ENCODE measurements at regions not wholly inside any gene's neighbourhood (a gene's known extent, or its start where the extent isn't known, plus 50 kb on each side); places are given as distances from the start of the nearest gene placed in this dataset.

DNA sequence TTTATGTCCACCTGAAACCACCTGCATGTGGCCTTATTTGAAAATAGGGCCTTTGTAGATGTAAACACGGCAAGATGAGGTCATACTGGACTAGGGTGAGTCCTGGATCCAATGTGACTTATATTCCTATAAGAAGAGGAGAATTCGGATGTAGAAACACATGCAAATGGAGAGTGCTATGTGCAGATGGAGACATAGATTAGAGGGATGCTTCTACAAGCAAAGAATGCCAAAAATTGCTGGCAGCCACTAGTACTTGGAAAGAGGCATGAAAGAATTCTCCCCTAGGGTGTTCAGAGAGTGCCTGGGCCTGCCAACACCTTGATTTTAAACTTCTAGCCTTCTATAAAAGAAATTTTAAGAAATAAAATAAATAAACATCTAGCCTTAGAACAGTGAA, 226.1 kb downstream of the RFC3 start:
- no peaks in the 10 kb centered on the region for H3K27me3 Mint-ChIP-seq
- H3K36me3 Mint-ChIP-seq (ENCODE audit: insufficient read depth): no peaks in the 10 kb centered on the region
- no peak for ATAC-seq (replicated peaks)
- H3K9me3 Mint-ChIP-seq: no peaks in the 10 kb centered on the region
- H3K27ac Mint-ChIP-seq: no peak overlapping the region
- no peak overlapping the region for H3K4me3 Mint-ChIP-seq
- H3K4me1 Mint-ChIP-seq (ENCODE audit: low read depth in 2 of 2): no peaks in the 10 kb centered on the region
- no peak for DNase-seq

DNA sequence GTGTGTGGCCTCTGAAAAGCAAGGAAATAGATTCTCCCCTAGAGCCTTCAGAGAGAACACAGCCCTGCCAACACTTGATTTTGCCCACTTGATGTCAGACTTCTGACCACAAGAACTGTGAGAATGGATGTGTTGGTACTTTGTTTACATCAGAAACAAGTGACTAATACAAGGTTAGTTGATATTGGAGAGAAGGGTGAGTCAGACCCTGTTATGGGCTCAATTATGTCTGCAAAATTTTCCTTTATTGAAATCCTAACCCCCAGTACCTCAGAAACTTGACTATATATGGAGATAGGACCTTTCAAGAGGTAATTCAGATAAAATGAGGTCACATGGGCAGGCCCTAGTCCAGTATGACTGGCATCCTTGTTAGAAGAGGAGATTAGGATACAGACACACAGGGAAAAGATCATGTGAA, 226.7 kb downstream of the RFC3 start:
- no peaks in the 10 kb centered on the region for H3K27me3 Mint-ChIP-seq
- no peaks in the 10 kb centered on the region for H3K36me3 Mint-ChIP-seq (ENCODE audit: insufficient read depth)
- no peak for ATAC-seq (replicated peaks)
- H3K4me1 Mint-ChIP-seq (ENCODE audit: low read depth in 2 of 2): no peaks in the 10 kb centered on the region
- DNase-seq: no peak
- no peak overlapping the region for H3K27ac Mint-ChIP-seq
- no peak overlapping the region for H3K4me3 Mint-ChIP-seq
- no peaks in the 10 kb centered on the region for H3K9me3 Mint-ChIP-seq

DNA sequence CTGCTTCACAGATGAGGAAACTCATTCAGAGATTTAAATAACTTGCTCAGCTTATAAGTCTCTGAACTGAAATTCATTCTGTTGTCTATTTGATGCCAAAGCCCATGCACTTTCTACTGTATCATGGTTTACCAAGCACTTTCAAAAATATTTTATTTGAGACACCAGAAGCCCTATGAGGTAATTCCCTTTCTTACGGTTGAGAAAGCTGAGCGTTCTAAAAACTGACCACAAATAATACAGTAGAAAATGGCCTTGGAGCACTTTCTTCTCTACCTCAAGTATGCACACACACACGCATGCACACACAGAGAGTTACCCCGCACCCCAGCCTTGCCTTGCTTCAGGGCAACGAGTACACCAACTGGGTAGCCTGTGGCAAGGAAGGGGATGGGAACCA, 228.5 kb downstream of the RFC3 start:
- Mint-ChIP-seq H3K27me3 (no peaks in the 10 kb centered on the region), H3K4me1 (ENCODE audit: low read depth in 2 of 2) (no peaks in the 10 kb centered on the region), H3K4me3 (no peak overlapping the region), H3K27ac (no peak overlapping the region), H3K9me3 (no peaks in the 10 kb centered on the region), H3K36me3 (ENCODE audit: insufficient read depth) (no peaks in the 10 kb centered on the region)
- ATAC-seq (replicated peaks) (no peak), DNase-seq (no peak)

DNA sequence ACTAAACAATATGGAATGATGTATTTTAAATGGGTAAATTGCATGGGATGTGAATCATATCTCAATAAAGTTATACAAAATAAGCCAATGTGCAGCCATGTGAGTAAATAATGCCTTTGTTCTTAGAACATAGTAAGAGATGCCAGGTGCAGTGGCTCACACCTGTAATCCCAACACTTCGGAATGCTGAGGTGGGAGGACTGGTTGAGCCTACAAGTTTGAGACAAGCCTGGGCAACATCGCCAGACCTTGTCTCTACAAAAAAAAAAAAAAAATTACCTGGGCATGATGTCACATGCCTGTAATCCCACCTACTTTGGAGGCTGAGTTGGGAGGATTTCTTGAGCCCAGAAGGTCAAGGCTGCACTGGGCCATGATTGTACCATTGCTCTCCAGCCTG, 230.7 kb downstream of the RFC3 start:
- H3K27me3 Mint-ChIP-seq: no peaks in the 10 kb centered on the region
- ATAC-seq (replicated peaks): no peak
- peaks cover 5 to 15% of the 10 kb centered on the region in 2 donors for H3K9me3 Mint-ChIP-seq
- no peaks in the 10 kb centered on the region for H3K4me1 Mint-ChIP-seq (ENCODE audit: low read depth in 2 of 2)
- DNase-seq: no peak
- H3K4me3 Mint-ChIP-seq: no peak overlapping the region
- no peaks in the 10 kb centered on the region for H3K36me3 Mint-ChIP-seq (ENCODE audit: insufficient read depth)
- H3K27ac Mint-ChIP-seq: no peak overlapping the region

DNA sequence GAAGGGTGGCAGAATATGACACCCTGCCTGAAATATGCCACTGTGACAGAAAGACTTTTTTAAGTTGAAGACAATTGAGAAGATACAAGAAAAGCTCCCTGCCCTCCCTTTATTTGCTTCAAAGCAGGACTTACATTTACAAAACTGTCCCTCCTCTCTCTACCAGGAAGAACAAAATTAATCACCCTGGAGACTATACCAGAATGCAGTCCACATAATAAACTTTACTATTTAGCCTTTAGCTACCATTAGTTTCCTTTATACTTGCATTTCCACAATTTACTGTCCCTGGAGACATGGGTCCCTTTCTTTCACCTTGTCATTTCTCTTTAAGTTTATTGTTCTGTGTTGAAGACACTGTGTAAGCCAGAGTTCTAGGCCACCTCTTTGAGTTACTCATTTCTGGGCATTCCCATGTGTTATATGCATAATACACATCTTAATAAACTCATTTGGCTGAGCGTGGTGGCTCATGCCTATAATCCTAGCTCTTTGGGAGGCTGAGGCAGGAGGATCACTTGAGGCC, 238.8 kb downstream of the RFC3 start:
- Mint-ChIP-seq H3K4me3 (no peak overlapping the region), H3K4me1 (ENCODE audit: low read depth in 2 of 2) (no peaks in the 10 kb centered on the region), H3K27ac (no peak overlapping the region), H3K27me3 (no peaks in the 10 kb centered on the region), H3K9me3 (peaks cover 7 to 15% of the 10 kb centered on the region in 2 donors), H3K36me3 (ENCODE audit: insufficient read depth) (no peaks in the 10 kb centered on the region)
- DNase-seq (no peak), ATAC-seq (replicated peaks) (no peak)

DNA sequence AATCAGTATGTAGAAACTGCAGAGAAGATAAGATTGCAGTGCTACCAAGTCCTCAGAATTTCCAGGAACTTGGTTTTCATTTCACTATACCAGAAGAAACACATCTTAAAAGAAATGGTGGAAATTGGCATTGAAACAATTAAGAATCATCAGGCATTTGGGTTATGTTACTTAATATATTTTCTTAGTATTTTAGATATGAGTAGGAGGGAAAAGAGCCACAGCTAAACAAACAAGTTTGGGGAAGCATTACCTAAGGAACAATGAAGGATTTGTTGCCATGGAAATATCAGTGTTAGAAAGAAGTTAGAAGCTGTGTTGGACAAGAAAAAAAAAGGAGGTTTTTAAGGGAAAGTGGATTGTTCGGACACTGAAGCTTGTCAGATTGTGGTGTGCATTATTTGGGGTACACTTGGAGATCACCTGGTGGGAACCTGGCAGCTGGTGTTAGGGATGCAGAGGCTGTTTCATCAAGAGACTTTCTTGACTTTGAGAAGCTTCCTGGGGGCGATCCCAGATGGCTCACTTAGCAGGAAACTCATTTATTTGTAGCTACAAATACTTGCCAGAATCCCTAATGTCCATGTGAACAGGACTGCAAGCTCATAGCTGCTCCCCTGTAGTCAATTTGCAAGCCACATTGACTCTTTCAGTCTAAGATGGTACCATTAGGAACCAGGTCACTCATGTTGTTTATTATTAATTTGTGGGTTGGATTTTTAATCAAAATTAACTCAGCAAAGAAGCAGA, 246.7 kb downstream of the RFC3 start:
- H3K4me3 Mint-ChIP-seq: no peak overlapping the region
- ATAC-seq (replicated peaks) (no peak), DNase-seq (no peak)
- no peaks in the 10 kb centered on the region for H3K36me3 Mint-ChIP-seq (ENCODE audit: insufficient read depth)
- no peaks in the 10 kb centered on the region for H3K27me3 Mint-ChIP-seq
- no peak overlapping the region for H3K27ac Mint-ChIP-seq
- no peaks in the 10 kb centered on the region for H3K4me1 Mint-ChIP-seq (ENCODE audit: low read depth in 2 of 2)
- peaks cover 0 to 2% of the 10 kb centered on the region in 2 donors for H3K9me3 Mint-ChIP-seq

DNA sequence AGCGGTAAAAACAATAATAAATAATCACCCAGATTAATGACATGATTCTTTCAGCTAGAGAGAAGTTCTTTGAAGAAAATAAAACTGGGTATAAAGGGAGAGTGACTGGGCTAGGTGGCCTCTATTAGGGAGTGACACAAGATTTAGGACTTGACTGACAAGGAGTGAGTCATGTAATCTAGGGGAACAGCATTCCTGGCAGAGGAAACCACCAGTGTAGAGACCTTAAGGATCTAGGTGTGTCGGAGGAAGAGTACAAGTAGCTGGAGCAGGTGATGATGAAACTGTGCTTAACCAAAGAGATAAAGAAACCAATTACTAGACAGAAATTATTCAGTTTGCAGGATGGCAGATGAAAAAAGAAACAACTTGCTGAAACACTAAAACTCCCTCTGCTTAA, 248.0 kb downstream of the RFC3 start:
- no peak for ATAC-seq (replicated peaks)
- H3K36me3 Mint-ChIP-seq (ENCODE audit: insufficient read depth): no peaks in the 10 kb centered on the region
- H3K27me3 Mint-ChIP-seq: no peaks in the 10 kb centered on the region
- H3K4me3 Mint-ChIP-seq: no peak overlapping the region
- H3K9me3 Mint-ChIP-seq: peaks cover 0 to 4% of the 10 kb centered on the region in 2 donors
- no peaks in the 10 kb centered on the region for H3K4me1 Mint-ChIP-seq (ENCODE audit: low read depth in 2 of 2)
- H3K27ac Mint-ChIP-seq: no peak overlapping the region
- DNase-seq: no peak

DNA sequence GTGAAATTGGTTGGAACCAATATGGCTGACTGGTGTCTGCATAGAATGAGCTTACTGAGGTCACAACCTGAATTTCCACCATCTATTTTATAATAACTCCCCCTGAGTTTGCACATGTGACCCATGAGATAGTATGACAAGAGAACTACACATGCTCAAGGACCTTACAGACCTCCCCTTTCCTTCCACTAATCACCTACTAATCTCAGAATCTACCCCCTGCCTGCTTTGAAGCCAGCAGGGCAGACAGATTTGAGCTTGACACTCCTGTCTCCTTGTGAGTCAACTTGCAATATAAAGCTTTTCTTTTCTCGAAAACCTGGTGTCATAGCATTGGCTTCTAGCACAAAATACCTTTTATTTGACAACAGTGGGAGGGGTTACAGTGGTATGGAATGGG, 248.4 kb downstream of the RFC3 start:
- H3K27ac Mint-ChIP-seq: no peak overlapping the region
- H3K9me3 Mint-ChIP-seq: peaks cover 0 to 8% of the 10 kb centered on the region in 2 donors
- H3K4me1 Mint-ChIP-seq (ENCODE audit: low read depth in 2 of 2): no peaks in the 10 kb centered on the region
- ATAC-seq (replicated peaks) (no peak), DNase-seq (no peak)
- H3K4me3 Mint-ChIP-seq: no peak overlapping the region
- H3K27me3 Mint-ChIP-seq: no peaks in the 10 kb centered on the region
- no peaks in the 10 kb centered on the region for H3K36me3 Mint-ChIP-seq (ENCODE audit: insufficient read depth)

DNA sequence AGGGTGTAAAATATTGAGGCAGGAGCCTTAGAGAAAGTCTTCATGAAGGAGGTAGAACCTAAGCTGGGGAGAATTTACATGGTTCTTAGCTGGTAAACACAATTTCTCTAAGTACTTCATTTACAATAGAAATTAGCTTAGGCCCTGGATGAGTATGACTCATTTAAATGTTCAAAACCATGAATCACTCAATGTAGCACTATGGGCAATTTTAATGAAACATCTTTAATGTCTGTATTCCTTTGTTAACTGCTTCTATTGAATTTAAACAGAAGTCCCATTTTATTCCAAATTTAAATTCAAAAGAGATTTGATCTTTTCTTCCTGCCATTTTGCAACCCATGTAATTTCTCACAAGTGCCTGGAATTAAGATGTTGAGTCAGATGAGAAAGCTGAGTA, 252.1 kb downstream of the RFC3 start:
- ATAC-seq (replicated peaks) (no peak), DNase-seq (no peak)
- Mint-ChIP-seq H3K27me3 (no peaks in the 10 kb centered on the region), H3K9me3 (peaks cover 0 to 7% of the 10 kb centered on the region in 2 donors), H3K36me3 (ENCODE audit: insufficient read depth) (no peaks in the 10 kb centered on the region), H3K4me3 (no peak overlapping the region), H3K27ac (no peak overlapping the region), H3K4me1 (ENCODE audit: low read depth in 2 of 2) (no peaks in the 10 kb centered on the region)

DNA sequence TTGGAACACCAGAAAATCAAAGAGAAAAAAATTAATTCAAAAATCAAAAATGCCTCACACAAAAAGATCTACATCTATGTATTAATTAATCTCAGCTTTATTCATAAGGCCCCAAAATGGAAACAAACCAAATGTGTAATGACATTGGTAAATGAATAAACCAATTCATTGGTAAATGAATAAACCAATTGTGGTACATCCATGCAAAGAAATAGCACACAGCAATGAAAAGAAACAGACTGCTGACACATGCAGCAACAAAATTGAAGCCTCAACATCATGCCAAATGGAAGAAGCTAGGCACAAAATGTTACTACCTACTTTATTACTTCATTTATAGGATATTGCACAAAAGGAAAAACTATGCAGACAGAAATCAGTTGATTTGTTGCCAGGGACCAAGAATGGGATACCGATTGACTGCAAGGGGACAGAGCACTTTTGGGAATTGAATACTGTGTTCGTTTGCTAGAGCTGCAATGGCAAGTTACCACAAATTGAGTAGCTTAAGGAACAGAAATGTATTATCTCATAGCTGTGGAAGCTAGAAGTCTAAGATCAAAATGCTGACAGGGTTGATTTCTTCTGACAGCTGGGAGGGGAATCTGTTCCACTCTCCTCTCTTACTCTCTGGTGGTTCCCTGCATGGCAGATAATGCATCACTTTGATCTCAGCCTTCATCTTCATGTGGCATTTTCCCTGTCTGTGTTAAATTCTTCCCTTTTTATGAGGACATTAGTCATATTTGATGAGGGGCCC, 252.8 kb downstream of the RFC3 start:
- DNase-seq: no peak
- no peaks in the 10 kb centered on the region for H3K4me1 Mint-ChIP-seq (ENCODE audit: low read depth in 2 of 2)
- no peak for ATAC-seq (replicated peaks)
- no peaks in the 10 kb centered on the region for H3K27me3 Mint-ChIP-seq
- no peak overlapping the region for H3K4me3 Mint-ChIP-seq
- H3K27ac Mint-ChIP-seq: no peak overlapping the region
- H3K9me3 Mint-ChIP-seq: peaks cover 0 to 5% of the 10 kb centered on the region in 2 donors
- H3K36me3 Mint-ChIP-seq (ENCODE audit: insufficient read depth): no peaks in the 10 kb centered on the region

DNA sequence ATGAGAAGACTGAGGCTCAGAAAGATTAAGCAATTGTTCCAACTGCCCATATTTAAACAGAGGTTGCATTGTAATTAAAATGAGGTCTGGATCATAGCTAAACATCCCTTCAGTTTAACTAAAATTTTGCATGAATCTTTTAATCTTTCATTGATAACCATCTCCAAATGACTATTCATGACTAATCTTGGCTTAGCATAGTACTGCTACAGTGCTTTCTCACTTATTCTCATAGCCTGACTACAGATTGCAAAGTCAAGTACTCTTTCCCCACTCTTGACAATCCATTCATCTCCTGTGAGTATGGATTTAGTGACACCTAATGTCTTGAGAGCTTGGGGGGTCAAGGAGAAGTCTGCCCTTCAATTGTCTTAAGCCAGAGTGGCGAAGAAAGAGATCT, 258.4 kb downstream of the RFC3 start:
- Mint-ChIP-seq H3K4me3 (no peak overlapping the region), H3K4me1 (ENCODE audit: low read depth in 2 of 2) (no peaks in the 10 kb centered on the region), H3K36me3 (ENCODE audit: insufficient read depth) (no peaks in the 10 kb centered on the region), H3K9me3 (peaks cover 0 to under 1% of the 10 kb centered on the region in 2 donors), H3K27ac (no peak overlapping the region), H3K27me3 (no peaks in the 10 kb centered on the region)
- DNase-seq (no peak), ATAC-seq (replicated peaks) (no peak)

DNA sequence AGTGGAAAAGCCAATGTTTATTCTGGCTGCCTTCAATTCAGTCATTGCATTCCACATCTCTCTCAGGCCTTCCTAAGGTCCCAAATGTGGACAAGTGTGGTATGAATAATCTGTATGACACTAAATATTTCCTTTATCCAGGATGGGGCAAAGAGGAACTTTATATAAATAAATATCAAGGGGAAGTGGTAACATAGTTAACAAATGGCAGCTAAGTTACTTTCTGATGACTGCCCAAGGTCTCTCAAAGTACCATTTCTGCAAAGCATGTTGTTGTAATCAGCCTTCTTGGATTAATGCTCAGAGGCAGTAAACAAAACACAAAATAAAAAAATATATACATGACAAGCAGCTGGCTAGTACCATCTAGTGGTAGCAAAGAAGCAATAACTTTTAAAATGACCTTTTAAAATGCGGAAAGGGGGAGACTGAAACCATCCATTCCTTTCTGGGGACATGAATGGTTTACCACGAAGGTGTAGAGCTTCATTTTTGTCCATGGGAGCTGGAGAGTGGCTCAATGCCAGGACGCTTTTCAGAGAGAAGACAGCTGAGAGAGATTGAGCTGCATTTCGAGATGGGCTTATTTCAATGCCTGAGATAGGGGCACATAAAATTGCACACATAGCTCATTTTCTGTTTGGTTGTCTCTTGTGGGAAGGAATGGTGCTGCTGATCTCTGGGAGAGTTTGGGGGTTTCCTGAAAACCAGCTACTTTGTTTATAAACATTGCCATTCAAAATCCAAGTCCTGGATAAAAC, 259.2 kb downstream of the RFC3 start:
- no peaks in the 10 kb centered on the region for H3K27me3 Mint-ChIP-seq
- no peak for ATAC-seq (replicated peaks)
- no peak for DNase-seq
- H3K9me3 Mint-ChIP-seq: no peaks in the 10 kb centered on the region
- no peaks in the 10 kb centered on the region for H3K36me3 Mint-ChIP-seq (ENCODE audit: insufficient read depth)
- no peaks in the 10 kb centered on the region for H3K4me1 Mint-ChIP-seq (ENCODE audit: low read depth in 2 of 2)
- no peak overlapping the region for H3K4me3 Mint-ChIP-seq
- H3K27ac Mint-ChIP-seq: no peak overlapping the region

DNA sequence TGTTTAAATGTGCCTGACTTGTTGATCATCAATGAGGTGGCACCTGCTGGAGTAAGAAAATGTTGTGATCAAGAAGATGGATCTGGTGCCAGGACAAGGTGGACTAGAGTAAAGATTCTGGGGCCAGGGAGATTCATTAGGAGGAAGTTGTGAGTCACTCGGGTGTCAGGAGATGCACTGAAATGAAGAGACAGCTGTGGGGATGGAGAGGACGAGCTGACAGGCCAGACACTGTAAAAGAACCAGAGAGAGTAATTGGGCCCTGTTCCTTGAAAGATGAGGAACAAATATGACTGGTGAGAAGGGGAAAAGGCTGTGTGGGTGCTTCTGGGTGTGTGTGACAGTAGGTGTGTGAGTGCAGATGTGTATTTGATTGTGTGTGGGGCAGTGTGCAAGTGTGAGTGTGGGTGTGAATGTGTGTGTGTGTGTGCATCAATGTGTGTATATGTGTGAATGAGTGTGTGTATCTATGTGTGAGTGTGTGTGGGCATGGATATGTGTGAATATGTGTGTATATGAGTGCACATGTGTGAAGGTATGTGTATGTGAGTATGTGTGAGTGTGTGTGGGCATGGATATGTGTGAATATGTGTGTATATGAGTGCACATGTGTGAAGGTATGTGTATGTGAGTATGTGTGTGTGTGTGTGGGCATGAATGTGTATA, 260.5 kb downstream of the RFC3 start:
- H3K4me1 Mint-ChIP-seq (ENCODE audit: low read depth in 2 of 2): no peaks in the 10 kb centered on the region
- H3K9me3 Mint-ChIP-seq: no peaks in the 10 kb centered on the region
- H3K36me3 Mint-ChIP-seq (ENCODE audit: insufficient read depth): no peaks in the 10 kb centered on the region
- no peak overlapping the region for H3K4me3 Mint-ChIP-seq
- no peak for ATAC-seq (replicated peaks)
- DNase-seq: no peak
- H3K27ac Mint-ChIP-seq: no peak overlapping the region
- H3K27me3 Mint-ChIP-seq: no peaks in the 10 kb centered on the region

All from effector memory CD8-positive, alpha-beta T cell (primary cell).